ENCODE measurements at regions not wholly inside any gene's neighbourhood (a gene's known extent, or its start where the extent isn't known, plus 50 kb on each side); places are given as distances from the start of the nearest gene placed in this dataset.

GRCh38 chr13:107767119-107767518 lies 448.2 kb downstream of the LIG4 start:
- Histone ChIP-seq H3K27me3 (ENCODE audit: low read length) (no peaks in the 10 kb centered on the region), H3K27ac (ENCODE audit: low read depth, low read length) (no peak overlapping the region), H3K4me3 (ENCODE audit: insufficient read depth, low read length, poor library complexity, severe bottlenecking) (no peak overlapping the region), H3K79me2 (ENCODE audit: insufficient read depth, low read length) (no peaks in the 10 kb centered on the region), H3F3A (ENCODE audit: insufficient read depth) (no peaks in the 10 kb centered on the region), H2AFZ (ENCODE audit: low read depth, low read length, severe bottlenecking) (no peak overlapping the region), H4K20me1 (ENCODE audit: low read depth, low read length) (no peaks in the 10 kb centered on the region), H3K9me2 (replicated peaks; ENCODE audit: insufficient read depth, low read length) (no peaks in the 10 kb centered on the region), H3K4me2 (ENCODE audit: low read depth, low read length, poor library complexity, severe bottlenecking) (no peak overlapping the region), H3K9ac (ENCODE audit: low read length) (no peak overlapping the region), H3K9me3 (ENCODE audit: insufficient read depth, low read length) (no peaks in the 10 kb centered on the region), H3K36me3 (ENCODE audit: low read length) (no peaks in the 10 kb centered on the region)
- TF ChIP-seq CTCF (IDR thresholded peaks at IDR 0.05; ENCODE audit: insufficient read depth, low read length, poor library complexity, severe bottlenecking) (no peak), EZH2phosphoT487 (conservative IDR thresholded peaks at IDR 0.05; ENCODE audit: low read length) (no peak)

DNA sequence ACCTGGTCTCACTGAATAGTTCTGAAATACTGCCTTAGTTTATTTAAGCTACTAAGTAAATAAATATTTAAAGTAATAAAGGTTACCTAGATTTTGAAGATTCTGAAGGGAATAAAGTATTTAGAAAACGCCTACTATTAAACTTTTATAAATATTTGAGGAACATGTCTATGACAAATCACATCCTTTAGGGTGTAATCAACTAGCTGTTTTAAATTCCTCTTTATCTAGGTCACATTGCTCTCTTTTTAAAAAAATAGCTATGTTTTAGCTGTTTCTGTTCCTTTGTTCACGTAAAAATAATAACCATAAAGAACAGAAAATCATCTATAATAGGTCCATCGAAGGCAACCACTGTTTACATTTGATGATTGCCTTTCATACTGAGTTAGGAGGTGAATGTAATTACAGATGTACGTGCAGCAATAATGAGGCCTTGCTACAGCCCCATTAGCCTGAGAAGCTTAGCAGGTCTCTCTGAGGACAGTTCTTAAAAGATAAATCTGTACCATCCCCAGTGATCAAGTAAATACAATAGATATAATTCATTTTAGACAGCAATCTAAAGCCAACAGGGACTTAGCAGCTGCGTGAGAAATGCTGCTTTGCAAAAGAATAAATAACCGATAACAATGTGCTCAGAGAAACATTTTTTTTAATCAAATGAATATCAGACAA lies 449.5 kb downstream of the LIG4 start:
- H3K79me2 ChIP-seq (ENCODE audit: insufficient read depth, low read length), result no peaks in the 10 kb centered on the region
- TF ChIP-seq CTCF (IDR thresholded peaks at IDR 0.05; ENCODE audit: insufficient read depth, low read length, poor library complexity, severe bottlenecking), result no peak
- no peak for TF ChIP-seq EZH2phosphoT487 (conservative IDR thresholded peaks at IDR 0.05; ENCODE audit: low read length)
- no peaks in the 10 kb centered on the region for H3K27me3 ChIP-seq (ENCODE audit: low read length)
- H2AFZ ChIP-seq (ENCODE audit: low read depth, low read length, severe bottlenecking), result no peak overlapping the region
- H3K36me3 ChIP-seq (ENCODE audit: low read length), result no peaks in the 10 kb centered on the region
- H4K20me1 ChIP-seq (ENCODE audit: low read depth, low read length), result no peaks in the 10 kb centered on the region
- no peak overlapping the region for H3K4me3 ChIP-seq (ENCODE audit: insufficient read depth, low read length, poor library complexity, severe bottlenecking)
- H3K4me2 ChIP-seq (ENCODE audit: low read depth, low read length, poor library complexity, severe bottlenecking), result no peak overlapping the region
- H3K9me2 ChIP-seq (replicated peaks; ENCODE audit: insufficient read depth, low read length), result no peaks in the 10 kb centered on the region
- no peak overlapping the region for H3K9ac ChIP-seq (ENCODE audit: low read length)
- no peak overlapping the region for H3K27ac ChIP-seq (ENCODE audit: low read depth, low read length)
- no peaks in the 10 kb centered on the region for H3K9me3 ChIP-seq (ENCODE audit: insufficient read depth, low read length)
- H3F3A ChIP-seq (ENCODE audit: insufficient read depth), result no peaks in the 10 kb centered on the region

DNA sequence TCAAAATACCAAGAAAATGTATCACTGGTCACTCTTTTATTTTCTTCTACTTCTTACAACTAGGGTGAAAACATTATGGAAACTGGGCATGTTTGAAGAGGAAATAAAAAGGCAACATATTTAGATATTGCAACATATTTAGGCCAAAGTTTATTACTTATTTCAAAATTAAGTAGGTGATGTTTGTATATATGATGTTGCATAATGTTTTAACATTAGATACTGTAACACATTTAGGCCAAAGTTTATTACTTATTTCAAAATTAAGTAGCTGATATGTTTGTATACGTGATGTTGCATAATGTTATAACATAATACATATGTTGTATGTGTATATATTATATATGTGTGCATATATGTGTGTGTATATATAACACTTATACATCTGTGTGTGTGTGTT lies 451.3 kb downstream of the LIG4 start:
- no peak overlapping the region for H3K9ac ChIP-seq (ENCODE audit: low read length)
- H3K4me2 ChIP-seq (ENCODE audit: low read depth, low read length, poor library complexity, severe bottlenecking), result no peak overlapping the region
- no peaks in the 10 kb centered on the region for H4K20me1 ChIP-seq (ENCODE audit: low read depth, low read length)
- H3K79me2 ChIP-seq (ENCODE audit: insufficient read depth, low read length), result no peaks in the 10 kb centered on the region
- no peak overlapping the region for H2AFZ ChIP-seq (ENCODE audit: low read depth, low read length, severe bottlenecking)
- no peaks in the 10 kb centered on the region for H3K27me3 ChIP-seq (ENCODE audit: low read length)
- no peaks in the 10 kb centered on the region for H3K9me3 ChIP-seq (ENCODE audit: insufficient read depth, low read length)
- H3K27ac ChIP-seq (ENCODE audit: low read depth, low read length), result no peak overlapping the region
- H3K4me3 ChIP-seq (ENCODE audit: insufficient read depth, low read length, poor library complexity, severe bottlenecking), result no peak overlapping the region
- H3K9me2 ChIP-seq (replicated peaks; ENCODE audit: insufficient read depth, low read length), result no peaks in the 10 kb centered on the region
- TF ChIP-seq CTCF (IDR thresholded peaks at IDR 0.05; ENCODE audit: insufficient read depth, low read length, poor library complexity, severe bottlenecking) (no peak), EZH2phosphoT487 (conservative IDR thresholded peaks at IDR 0.05; ENCODE audit: low read length) (no peak)
- H3F3A ChIP-seq (ENCODE audit: insufficient read depth), result no peaks in the 10 kb centered on the region
- no peaks in the 10 kb centered on the region for H3K36me3 ChIP-seq (ENCODE audit: low read length)

Measured in SU-DHL-6 (cell line).